ENCODE measurements at regions not wholly inside any gene's neighbourhood (a gene's known extent, or its start where the extent isn't known, plus 50 kb on each side); places are given as distances from the start of the nearest gene placed in this dataset.

- TF ChIP-seq, protein P1, sequence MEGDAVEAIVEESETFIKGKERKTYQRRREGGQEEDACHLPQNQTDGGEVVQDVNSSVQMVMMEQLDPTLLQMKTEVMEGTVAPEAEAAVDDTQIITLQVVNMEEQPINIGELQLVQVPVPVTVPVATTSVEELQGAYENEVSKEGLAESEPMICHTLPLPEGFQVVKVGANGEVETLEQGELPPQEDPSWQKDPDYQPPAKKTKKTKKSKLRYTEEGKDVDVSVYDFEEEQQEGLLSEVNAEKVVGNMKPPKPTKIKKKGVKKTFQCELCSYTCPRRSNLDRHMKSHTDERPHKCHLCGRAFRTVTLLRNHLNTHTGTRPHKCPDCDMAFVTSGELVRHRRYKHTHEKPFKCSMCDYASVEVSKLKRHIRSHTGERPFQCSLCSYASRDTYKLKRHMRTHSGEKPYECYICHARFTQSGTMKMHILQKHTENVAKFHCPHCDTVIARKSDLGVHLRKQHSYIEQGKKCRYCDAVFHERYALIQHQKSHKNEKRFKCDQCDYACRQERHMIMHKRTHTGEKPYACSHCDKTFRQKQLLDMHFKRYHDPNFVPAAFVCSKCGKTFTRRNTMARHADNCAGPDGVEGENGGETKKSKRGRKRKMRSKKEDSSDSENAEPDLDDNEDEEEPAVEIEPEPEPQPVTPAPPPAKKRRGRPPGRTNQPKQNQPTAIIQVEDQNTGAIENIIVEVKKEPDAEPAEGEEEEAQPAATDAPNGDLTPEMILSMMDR (IDR thresholded peaks at IDR 0.05; ENCODE audit: poor library complexity) = no peak
- TF ChIP-seq EZH2phosphoT487 (IDR thresholded peaks at IDR 0.05; ENCODE audit: low read depth, severe bottlenecking, unreplicated experiment) = no peak
Observed at GRCh38 chr7:145909991-145910513, 206.5 kb upstream of the CNTNAP2 start.
